ENCODE measurements at regions not wholly inside any gene's neighbourhood (a gene's known extent, or its start where the extent isn't known, plus 50 kb on each side); places are given as distances from the start of the nearest gene placed in this dataset.
A peak's percentile ranks its signal among the peaks of the same experiment; 100 is the strongest.

DNA sequence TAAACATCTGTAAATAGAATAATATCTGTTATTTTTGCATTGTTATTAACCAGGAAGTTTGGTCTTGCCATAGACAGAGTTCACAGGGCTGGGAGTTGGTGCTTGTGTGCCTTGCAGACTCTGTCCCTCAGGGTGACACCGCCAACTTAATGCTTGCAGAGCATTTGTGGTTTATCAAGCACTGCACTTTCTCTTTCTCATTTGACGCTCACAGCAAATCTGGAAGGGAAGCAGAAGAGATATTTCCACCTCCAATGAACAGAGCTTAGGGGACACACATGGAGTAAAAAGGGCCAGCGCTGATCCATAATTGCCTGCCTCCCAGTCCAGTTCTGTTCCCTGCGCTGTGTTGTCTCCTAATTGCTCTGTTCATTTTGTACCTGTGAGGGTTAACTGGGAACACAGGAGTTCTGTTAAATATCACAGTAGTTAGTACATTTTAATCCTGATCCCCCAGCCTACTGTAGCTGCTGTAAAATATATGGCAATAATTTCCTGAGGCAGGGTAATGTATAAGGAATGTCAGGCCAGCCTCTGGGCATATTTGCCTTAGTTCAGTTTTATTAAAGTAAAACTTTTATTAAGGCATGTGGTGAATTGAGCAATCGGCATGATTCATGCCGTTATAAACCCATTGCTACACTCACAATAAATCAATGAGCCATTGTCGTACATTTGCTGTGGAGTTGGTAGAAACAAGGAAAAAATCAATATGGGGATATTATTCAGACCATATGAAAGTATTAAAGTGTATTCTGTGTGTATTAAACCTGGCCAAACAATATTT, 182.5 kb upstream of the OSR1 start:
- Histone ChIP-seq H3K79me2 (ENCODE audit: low read length) (no peaks in the 10 kb centered on the region), H3K36me3 (replicated peaks; ENCODE audit: insufficient read depth, low read length) (no peaks in the 10 kb centered on the region), H3K9ac (ENCODE audit: low read length) (no peak overlapping the region), H2AFZ (ENCODE audit: low read length) (no peak overlapping the region), H3K4me3 (ENCODE audit: low read length) (no peak overlapping the region), H3K27me3 (replicated peaks; ENCODE audit: insufficient read depth, low read length) (no peaks in the 10 kb centered on the region), H3K4me1 (ENCODE audit: low read length) (0 out of 2 replicates have a peak, but pooled peaks cover 4% of the 10 kb centered on the region), H3K9me3 (replicated peaks; ENCODE audit: insufficient read depth, low read length) (no peaks in the 10 kb centered on the region), H3K4me2 (ENCODE audit: low read depth, low read length) (peak overlapping the region; percentile 13; the same call in 1 of the 2 replicates), H3K27ac (ENCODE audit: low read length) (no peak overlapping the region), H4K20me1 (ENCODE audit: insufficient read depth, low read length) (no peaks in the 10 kb centered on the region), H3K9me2 (replicated peaks; ENCODE audit: insufficient read depth, low read length) (no peaks in the 10 kb centered on the region), H3F3A (ENCODE audit: insufficient read depth, low read length) (peaks cover 6% of the 10 kb centered on the region; the same call in 1 of the 2 replicates)
- TF ChIP-seq EZH2 (optimal IDR thresholded peaks at IDR 0.05; ENCODE audit: low read depth, low read length) (no peak), CTCF (IDR thresholded peaks at IDR 0.05; ENCODE audit: low read length) (no peak), EZH2phosphoT487 (IDR thresholded peaks at IDR 0.05; ENCODE audit: low read length) (no peak)
- DNase-seq: peak; percentile 77

DNA sequence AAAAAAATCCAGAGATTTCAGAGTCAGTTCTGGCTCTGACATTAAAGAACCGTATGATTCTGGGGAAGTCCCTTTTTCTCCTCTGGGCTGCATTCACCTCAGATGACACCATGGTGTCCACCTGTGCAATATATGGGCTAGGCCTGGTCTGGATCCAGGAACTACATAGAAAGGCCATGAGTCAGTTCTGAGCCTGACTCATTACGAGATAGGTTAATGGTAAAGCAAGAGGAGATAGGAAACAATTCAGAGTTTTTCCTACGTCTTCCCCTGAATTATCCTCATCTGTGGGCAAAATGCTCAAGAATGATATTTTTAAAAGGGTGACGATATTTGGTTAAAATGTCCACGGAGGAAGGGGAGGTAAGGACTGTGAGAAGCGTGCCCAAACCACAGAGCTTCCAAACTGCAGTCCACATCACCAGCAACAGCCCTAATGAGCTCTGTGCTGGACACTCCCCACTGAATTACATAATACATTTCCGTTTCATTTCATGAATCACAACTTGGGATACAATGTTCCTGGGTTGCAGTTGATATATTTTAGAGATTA, 180.1 kb upstream of the OSR1 start:
- H3K9me3 ChIP-seq (replicated peaks; ENCODE audit: insufficient read depth, low read length): no peaks in the 10 kb centered on the region
- no peaks in the 10 kb centered on the region for H3K27me3 ChIP-seq (replicated peaks; ENCODE audit: insufficient read depth, low read length)
- no peak for TF ChIP-seq CTCF (IDR thresholded peaks at IDR 0.05; ENCODE audit: low read length)
- TF ChIP-seq EZH2phosphoT487 (IDR thresholded peaks at IDR 0.05; ENCODE audit: low read length): no peak
- TF ChIP-seq EZH2 (optimal IDR thresholded peaks at IDR 0.05; ENCODE audit: low read depth, low read length): no peak
- no peaks in the 10 kb centered on the region for H4K20me1 ChIP-seq (ENCODE audit: insufficient read depth, low read length)
- H3K79me2 ChIP-seq (ENCODE audit: low read length): no peaks in the 10 kb centered on the region
- H3K4me1 ChIP-seq (ENCODE audit: low read length): 0 out of 2 replicates have a peak, but pooled peaks cover 4% of the 10 kb centered on the region
- H3K4me2 ChIP-seq (ENCODE audit: low read depth, low read length): no peak overlapping the region
- no peak overlapping the region for H3K4me3 ChIP-seq (ENCODE audit: low read length)
- no peak for DNase-seq
- H3F3A ChIP-seq (ENCODE audit: insufficient read depth, low read length): peaks cover 6% of the 10 kb centered on the region; the same call in 1 of the 2 replicates
- H3K36me3 ChIP-seq (replicated peaks; ENCODE audit: insufficient read depth, low read length): no peaks in the 10 kb centered on the region
- no peak overlapping the region for H3K27ac ChIP-seq (ENCODE audit: low read length)
- no peak overlapping the region for H2AFZ ChIP-seq (ENCODE audit: low read length)
- H3K9ac ChIP-seq (ENCODE audit: low read length): no peak overlapping the region
- no peaks in the 10 kb centered on the region for H3K9me2 ChIP-seq (replicated peaks; ENCODE audit: insufficient read depth, low read length)

DNA sequence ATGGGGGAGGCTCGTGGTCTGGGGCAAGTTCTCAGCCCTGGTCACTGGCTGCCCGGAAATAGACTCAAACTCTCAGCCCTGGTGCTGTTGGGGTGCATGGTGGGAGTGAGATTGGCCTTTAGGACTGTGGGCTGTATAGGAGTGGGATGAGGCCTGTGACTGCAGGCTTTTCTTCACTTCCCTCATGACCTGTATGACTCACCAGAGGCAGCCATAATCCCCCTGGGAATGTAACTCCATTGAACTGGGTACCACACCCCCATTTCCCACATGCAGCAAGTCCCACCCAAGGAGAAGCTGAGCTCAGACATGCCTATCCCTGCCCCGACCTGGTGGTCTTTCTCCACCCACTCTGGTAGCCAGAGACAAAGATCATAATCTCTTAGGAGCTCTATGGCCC, 177.7 kb upstream of the OSR1 start:
- no peak overlapping the region for H3K9ac ChIP-seq (ENCODE audit: low read length)
- H3F3A ChIP-seq (ENCODE audit: insufficient read depth, low read length): peaks cover 6% of the 10 kb centered on the region; the same call in 1 of the 2 replicates
- TF ChIP-seq EZH2 (optimal IDR thresholded peaks at IDR 0.05; ENCODE audit: low read depth, low read length) (no peak), CTCF (IDR thresholded peaks at IDR 0.05; ENCODE audit: low read length) (no peak), EZH2phosphoT487 (IDR thresholded peaks at IDR 0.05; ENCODE audit: low read length) (no peak)
- 0 out of 2 replicates have a peak, but pooled peaks cover 4% of the 10 kb centered on the region for H3K4me1 ChIP-seq (ENCODE audit: low read length)
- no peaks in the 10 kb centered on the region for H3K9me2 ChIP-seq (replicated peaks; ENCODE audit: insufficient read depth, low read length)
- H3K27ac ChIP-seq (ENCODE audit: low read length): no peak overlapping the region
- DNase-seq: no peak
- H4K20me1 ChIP-seq (ENCODE audit: insufficient read depth, low read length): no peaks in the 10 kb centered on the region
- H3K4me2 ChIP-seq (ENCODE audit: low read depth, low read length): no peak overlapping the region
- no peaks in the 10 kb centered on the region for H3K27me3 ChIP-seq (replicated peaks; ENCODE audit: insufficient read depth, low read length)
- H3K9me3 ChIP-seq (replicated peaks; ENCODE audit: insufficient read depth, low read length): no peaks in the 10 kb centered on the region
- no peaks in the 10 kb centered on the region for H3K36me3 ChIP-seq (replicated peaks; ENCODE audit: insufficient read depth, low read length)
- no peak overlapping the region for H3K4me3 ChIP-seq (ENCODE audit: low read length)
- H2AFZ ChIP-seq (ENCODE audit: low read length): no peak overlapping the region
- no peaks in the 10 kb centered on the region for H3K79me2 ChIP-seq (ENCODE audit: low read length)

Measured in MM.1S (cell line).